OCI-LY3 (cell line): ENCODE measurements at regions not wholly inside any gene's neighbourhood (a gene's known extent, or its start where the extent isn't known, plus 50 kb on each side); places are given as distances from the start of the nearest gene placed in this dataset.

Source experiments
- H2AFZ ChIP-seq: fragments of 200-600, 300-600 bp; shearing (Covaris generic); 2 replicates; pipeline ENCODE4 v1.6.0; 2014; ENCODE audit warnings: antibody characterized with exemption, low read depth, low read length
- H3K27ac ChIP-seq: fragments of 200-600, 300-600 bp; sonication (generic); 2 replicates; pipeline ENCODE4 v1.5.1; 2014; ENCODE audit warnings: mild to moderate bottlenecking, low read length, moderate library complexity, mixed read lengths
- H3K27me3 ChIP-seq: fragments of 200-600, 300-600 bp; sonication (generic); 2 replicates; pipeline ENCODE4 v1.6.1; 2014; ENCODE audit warnings: low read depth, low read length, mixed read lengths
- H3K36me3 ChIP-seq: fragments of 200-600, 300-600 bp; sonication (generic); replicated peaks from 2 replicates; pipeline ENCODE3; 2014; ENCODE audit warnings: low read depth, low read length, mixed read lengths
- H3K4me1 ChIP-seq: fragments of 300-600, 200-600 bp; sonication (generic); 2 replicates; pipeline ENCODE4 v1.6.1; 2014; ENCODE audit warnings: low read length, mixed read lengths
- H3K4me2 ChIP-seq: fragments of 200-600, 300-600 bp; sonication (generic); 2 replicates; pipeline ENCODE4 v1.6.1; 2014; ENCODE audit warnings: low read length, mixed read lengths
- H3K4me3 ChIP-seq: fragments of 300-600, 200-600 bp; sonication (generic); 2 replicates; pipeline ENCODE4 v1.5.1; 2014; ENCODE audit warnings: antibody characterized with exemption, mild to moderate bottlenecking, low read length, moderate library complexity
- H3K79me2 ChIP-seq: fragments of 300-600, 200-600 bp; shearing (Covaris generic); 2 replicates; pipeline ENCODE4 v1.6.1; 2014; ENCODE audit warnings: mild to moderate bottlenecking, low read length, mixed read lengths
- H3K9ac ChIP-seq: fragments of 300-600, 200-600 bp; shearing (Covaris generic); 2 replicates; pipeline ENCODE4 v1.6.0; 2014; ENCODE audit warnings: mild to moderate bottlenecking, low read length, moderate library complexity
- H3K9me3 ChIP-seq: fragments of 200-600, 300-600 bp; shearing (Covaris generic); 2 replicates; pipeline ENCODE4 v1.6.1; 2014; ENCODE audit warnings: low read length, mixed read lengths; ENCODE audit not compliant: insufficient read depth
- H4K20me1 ChIP-seq: fragments of 200-600, 300-600 bp; sonication (generic); 2 replicates; pipeline ENCODE4 v1.6.1; 2016; ENCODE audit warnings: low read length, mixed read lengths; ENCODE audit not compliant: insufficient read depth
- CTCF ChIP-seq: fragments of 200-600, 300-600 bp; sonication (generic); IDR thresholded peaks from 2 replicates; pipeline ENCODE4 v1.5.1; 2014; ENCODE audit warnings: antibody characterized with exemption, low read length, low read depth
- EZH2phosphoT487 ChIP-seq: fragments of 200-600 bp; shearing (Covaris generic); IDR thresholded peaks from 2 replicates; pipeline ENCODE4 v1.6.1; 2018; ENCODE audit warnings: antibody characterized with exemption, mixed run types, low read depth

- Histone ChIP-seq H3K36me3 (no peaks in the 10 kb centered on the region), H3K9me3 (no peaks in the 10 kb centered on the region), H4K20me1 (no peaks in the 10 kb centered on the region), H3K4me3 (no peak overlapping the region), H3K9ac (no peak overlapping the region), H2AFZ (no peak overlapping the region), H3K79me2 (no peaks in the 10 kb centered on the region), H3K27ac (no peak overlapping the region), H3K4me1 (peaks cover 4% of the 10 kb centered on the region; the same call in 1 of the 2 replicates), H3K4me2 (no peak overlapping the region), H3K27me3 (no peaks in the 10 kb centered on the region)
- no peak for TF ChIP-seq CTCF
- no peak for TF ChIP-seq EZH2phosphoT487
Measured at GRCh38 chr7:138398857-138399256, 61.2 kb upstream of the TRIM24 start.

- Histone ChIP-seq H3K4me2 (no peak overlapping the region), H3K9me3 (no peaks in the 10 kb centered on the region), H4K20me1 (no peaks in the 10 kb centered on the region), H3K4me3 (no peak overlapping the region), H3K27ac (no peak overlapping the region), H3K36me3 (no peaks in the 10 kb centered on the region), H3K79me2 (no peaks in the 10 kb centered on the region), H2AFZ (no peak overlapping the region), H3K27me3 (no peaks in the 10 kb centered on the region), H3K4me1 (peaks cover 4% of the 10 kb centered on the region; the same call in 1 of the 2 replicates), H3K9ac (no peak overlapping the region)
- TF ChIP-seq CTCF, result no peak
- TF ChIP-seq EZH2phosphoT487, result no peak
Measured at GRCh38 chr7:138400400-138400886, 59.6 kb upstream of the TRIM24 start.

- Histone ChIP-seq H3K27me3 (peaks cover 2% of the 10 kb centered on the region; the same call in 1 of the 2 replicates), H3K4me1 (no peaks in the 10 kb centered on the region), H3K9me3 (no peaks in the 10 kb centered on the region), H3K4me2 (no peak overlapping the region), H2AFZ (no peak overlapping the region), H3K36me3 (no peaks in the 10 kb centered on the region), H3K79me2 (no peaks in the 10 kb centered on the region), H4K20me1 (no peaks in the 10 kb centered on the region), H3K9ac (no peak overlapping the region), H3K4me3 (no peak overlapping the region), H3K27ac (no peak overlapping the region)
- TF ChIP-seq EZH2phosphoT487 (no peak), CTCF (no peak)
Measured at GRCh38 chr7:138402749-138403148, 57.3 kb upstream of the TRIM24 start.

- no peak overlapping the region for H3K4me2 ChIP-seq
- no peak overlapping the region for H3K4me3 ChIP-seq
- TF ChIP-seq EZH2phosphoT487 (no peak), CTCF (no peak)
- H3K9ac ChIP-seq, result no peak overlapping the region
- no peaks in the 10 kb centered on the region for H4K20me1 ChIP-seq
- no peak overlapping the region for H3K27ac ChIP-seq
- H3K27me3 ChIP-seq, result peaks cover 4% of the 10 kb centered on the region; the same call in 1 of the 2 replicates
- no peak overlapping the region for H2AFZ ChIP-seq
- no peaks in the 10 kb centered on the region for H3K4me1 ChIP-seq
- H3K9me3 ChIP-seq, result no peaks in the 10 kb centered on the region
- H3K36me3 ChIP-seq, result no peaks in the 10 kb centered on the region
- no peaks in the 10 kb centered on the region for H3K79me2 ChIP-seq
Measured at GRCh38 chr7:138405496-138405895, 54.6 kb upstream of the TRIM24 start.
